ENCODE measurements at regions not wholly inside any gene's neighbourhood (a gene's known extent, or its start where the extent isn't known, plus 50 kb on each side); places are given as distances from the start of the nearest gene placed in this dataset.

DNA sequence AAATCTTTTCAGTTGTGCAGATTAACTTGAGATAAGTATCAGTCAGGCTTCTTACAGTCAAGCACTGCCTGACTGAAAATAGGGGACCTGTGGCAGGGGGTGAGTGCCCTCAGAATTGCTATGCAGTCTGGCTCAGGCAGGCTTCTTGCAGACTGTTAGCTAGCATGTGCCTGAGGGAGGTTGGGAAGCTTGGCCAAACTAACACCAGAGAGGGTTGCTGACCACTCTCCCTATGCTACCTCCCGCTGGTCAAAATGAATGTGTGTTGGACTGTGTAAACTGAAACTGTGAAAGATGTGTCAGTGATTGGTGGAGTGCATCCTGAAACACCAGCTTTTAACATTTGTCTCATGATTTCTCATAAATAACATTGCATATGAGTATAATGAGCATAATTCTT is 622.3 kb upstream of the IMPG1 start:
- TF ChIP-seq CTCF (IDR thresholded peaks at IDR 0.05) (no peak), POLR2A (IDR thresholded peaks at IDR 0.05) (no peak)

Measured in Peyer's patch (tissue), 4 donors.